DND-41 (cell line): ENCODE measurements at regions not wholly inside any gene's neighbourhood (a gene's known extent, or its start where the extent isn't known, plus 50 kb on each side); places are given as distances from the start of the nearest gene placed in this dataset.

ENCODE experiments used
- ATAC-seq: fragments of 200-7000 bp; cut with Tn5 transposase; 3 replicates; pipeline ENCODE4 v1.9.1; 2021; ENCODE audit warnings: low read depth; ENCODE audit not compliant: insufficient read depth
- DNase-seq: peaks from one replicate; pipeline ENCODE4 v3.0.0-alpha.2; 2020
- H2AFZ ChIP-seq: 2 replicates; pipeline ENCODE4 v1.6.0; 2012; ENCODE audit warnings: low read depth, low read length
- H3K27ac ChIP-seq: 2 replicates; pipeline ENCODE4 v1.5.1; 2012; ENCODE audit warnings: low read length, inconsistent platforms
- H3K27me3 ChIP-seq: fragments of 200-600 bp; sonication (generic); 2 replicates; pipeline ENCODE4 v1.6.0; 2012; ENCODE audit warnings: low read length, mild to moderate bottlenecking, inconsistent platforms; ENCODE audit not compliant: insufficient read depth, poor library complexity
- H3K36me3 ChIP-seq: 2 replicates; pipeline ENCODE4 v1.5.1; 2012; ENCODE audit warnings: low read length, inconsistent platforms; ENCODE audit not compliant: insufficient read depth
- H3K4me1 ChIP-seq: 2 replicates; pipeline ENCODE4 v1.5.1; 2012; ENCODE audit warnings: mild to moderate bottlenecking, low read length; ENCODE audit not compliant: insufficient read depth
- H3K4me2 ChIP-seq: 2 replicates; pipeline ENCODE4 v1.6.0; 2012; ENCODE audit warnings: mild to moderate bottlenecking, moderate library complexity, low read length, inconsistent platforms; ENCODE audit not compliant: insufficient read depth
- H3K4me3 ChIP-seq, 2 experiments: fragments of 200-600 bp in 1 of 2; shearing (Covaris generic) in 1 of 2; 2 replicates each; pipeline ENCODE4 v1.5.1; 2012 to 2016; ENCODE audit warnings: inconsistent platforms in 2 of 2, low read length in 2 of 2, mild to moderate bottlenecking in 2 of 2, low read depth in 1 of 2, moderate library complexity in 1 of 2
- H3K79me2 ChIP-seq: 2 replicates; pipeline ENCODE4 v1.6.0; 2012; ENCODE audit warnings: low read length, inconsistent platforms; ENCODE audit not compliant: insufficient read depth
- H3K9ac ChIP-seq: 2 replicates; pipeline ENCODE4 v1.6.0; 2012; ENCODE audit warnings: low read depth, mild to moderate bottlenecking, inconsistent platforms, low read length, moderate library complexity
- H3K9me3 ChIP-seq: 2 replicates; pipeline ENCODE4 v1.5.1; 2012; ENCODE audit warnings: low read length, moderate library complexity, mild to moderate bottlenecking, inconsistent platforms; ENCODE audit not compliant: insufficient read depth, severe bottlenecking
- H4K20me1 ChIP-seq: 2 replicates; pipeline ENCODE4 v1.6.0; 2012; ENCODE audit warnings: low read length; ENCODE audit not compliant: insufficient read depth
- EZH2 ChIP-seq: IDR thresholded peaks from 3 replicates; pipeline ENCODE4 v1.6.1; 2012; ENCODE audit warnings: borderline replicate concordance, low read depth, mild to moderate bottlenecking, moderate library complexity, low read length, inconsistent platforms; ENCODE audit not compliant: severe bottlenecking
- TF ChIP-seq, protein P1 (sequence below): IDR thresholded peaks from 2 replicates; pipeline ENCODE4 v1.5.1; 2012; ENCODE audit warnings: borderline replicate concordance, low read length, moderate library complexity, mild to moderate bottlenecking; ENCODE audit not compliant: poor library complexity, severe bottlenecking; ENCODE audit errors: extremely low read depth

DNA sequence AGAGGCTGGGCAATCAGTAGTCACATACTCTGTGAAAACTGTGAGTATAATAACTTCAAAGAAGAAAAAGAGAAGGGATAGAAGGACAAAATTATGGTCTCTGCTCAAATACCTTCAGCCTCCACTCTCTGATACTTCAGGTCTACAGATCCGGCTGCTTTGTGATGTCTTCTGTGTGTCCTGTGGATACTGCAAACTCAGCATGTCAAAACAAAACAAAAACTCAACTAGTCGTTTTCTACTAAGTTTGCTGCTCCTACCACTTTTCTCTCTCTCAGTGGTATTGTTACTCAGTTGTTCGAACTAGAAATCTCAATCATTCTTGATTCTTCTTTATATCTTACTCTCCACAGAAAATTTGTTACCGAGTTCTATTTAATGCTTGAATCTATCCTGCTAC, 202.4 kb upstream of the ANK2 start:
- H3K4me2 ChIP-seq: no peak overlapping the region
- H3K4me3 ChIP-seq: no peak overlapping the region
- H3K4me1 ChIP-seq: no peaks in the 10 kb centered on the region
- no peak overlapping the region for H2AFZ ChIP-seq
- no peak overlapping the region for H3K9ac ChIP-seq
- no peaks in the 10 kb centered on the region for H3K36me3 ChIP-seq
- no peaks in the 10 kb centered on the region for H3K27me3 ChIP-seq
- H3K27ac ChIP-seq: no peak overlapping the region
- ATAC-seq: no peak
- no peak for DNase-seq
- H3K9me3 ChIP-seq: no peaks in the 10 kb centered on the region
- H3K79me2 ChIP-seq: no peaks in the 10 kb centered on the region
- H4K20me1 ChIP-seq: no peaks in the 10 kb centered on the region
- TF ChIP-seq, protein P1, sequence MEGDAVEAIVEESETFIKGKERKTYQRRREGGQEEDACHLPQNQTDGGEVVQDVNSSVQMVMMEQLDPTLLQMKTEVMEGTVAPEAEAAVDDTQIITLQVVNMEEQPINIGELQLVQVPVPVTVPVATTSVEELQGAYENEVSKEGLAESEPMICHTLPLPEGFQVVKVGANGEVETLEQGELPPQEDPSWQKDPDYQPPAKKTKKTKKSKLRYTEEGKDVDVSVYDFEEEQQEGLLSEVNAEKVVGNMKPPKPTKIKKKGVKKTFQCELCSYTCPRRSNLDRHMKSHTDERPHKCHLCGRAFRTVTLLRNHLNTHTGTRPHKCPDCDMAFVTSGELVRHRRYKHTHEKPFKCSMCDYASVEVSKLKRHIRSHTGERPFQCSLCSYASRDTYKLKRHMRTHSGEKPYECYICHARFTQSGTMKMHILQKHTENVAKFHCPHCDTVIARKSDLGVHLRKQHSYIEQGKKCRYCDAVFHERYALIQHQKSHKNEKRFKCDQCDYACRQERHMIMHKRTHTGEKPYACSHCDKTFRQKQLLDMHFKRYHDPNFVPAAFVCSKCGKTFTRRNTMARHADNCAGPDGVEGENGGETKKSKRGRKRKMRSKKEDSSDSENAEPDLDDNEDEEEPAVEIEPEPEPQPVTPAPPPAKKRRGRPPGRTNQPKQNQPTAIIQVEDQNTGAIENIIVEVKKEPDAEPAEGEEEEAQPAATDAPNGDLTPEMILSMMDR: no peak
- TF ChIP-seq EZH2: no peak

- DNase-seq (no peak), ATAC-seq (no peak)
- H4K20me1 ChIP-seq: no peaks in the 10 kb centered on the region
- no peaks in the 10 kb centered on the region for H3K27me3 ChIP-seq
- no peaks in the 10 kb centered on the region for H3K9me3 ChIP-seq
- no peak overlapping the region for H3K9ac ChIP-seq
- no peak overlapping the region for H3K4me3 ChIP-seq
- H3K27ac ChIP-seq: no peak overlapping the region
- H3K79me2 ChIP-seq: no peaks in the 10 kb centered on the region
- no peak for TF ChIP-seq EZH2
- TF ChIP-seq, protein P1: no peak
- H3K36me3 ChIP-seq: no peaks in the 10 kb centered on the region
- no peak overlapping the region for H3K4me2 ChIP-seq
- H2AFZ ChIP-seq: no peak overlapping the region
- no peaks in the 10 kb centered on the region for H3K4me1 ChIP-seq
These were observed 201.7 kb upstream of the ANK2 start for GRCh38 chr4:112847781-112848180.

DNA sequence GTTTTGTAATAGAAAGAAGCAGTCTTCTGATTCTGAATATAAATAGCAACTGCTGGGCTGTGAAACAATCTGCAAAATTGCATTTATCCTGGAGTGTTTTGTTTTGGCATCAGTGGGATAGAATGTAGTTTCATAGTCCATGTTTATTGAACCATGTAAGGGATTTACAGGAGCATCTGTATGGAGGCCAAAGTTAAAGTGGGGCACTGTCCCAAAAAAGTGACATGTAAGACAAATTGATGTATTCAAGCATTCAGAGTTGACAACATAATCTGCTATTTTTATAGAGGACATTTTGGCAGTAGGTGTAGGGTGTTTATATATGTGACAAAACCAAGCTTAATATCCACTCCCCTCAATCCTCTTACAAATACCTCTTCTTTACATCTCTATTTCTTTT, 200.5 kb upstream of the ANK2 start:
- H3K9me3 ChIP-seq: no peaks in the 10 kb centered on the region
- no peak overlapping the region for H3K4me3 ChIP-seq
- no peaks in the 10 kb centered on the region for H3K27me3 ChIP-seq
- H3K9ac ChIP-seq: no peak overlapping the region
- no peaks in the 10 kb centered on the region for H4K20me1 ChIP-seq
- no peaks in the 10 kb centered on the region for H3K4me1 ChIP-seq
- H3K27ac ChIP-seq: no peak overlapping the region
- no peak for ATAC-seq
- no peak overlapping the region for H3K4me2 ChIP-seq
- no peak for TF ChIP-seq EZH2
- TF ChIP-seq, protein P1: no peak
- H3K36me3 ChIP-seq: no peaks in the 10 kb centered on the region
- no peak for DNase-seq
- no peak overlapping the region for H2AFZ ChIP-seq
- no peaks in the 10 kb centered on the region for H3K79me2 ChIP-seq

- ATAC-seq (no peak), DNase-seq (no peak)
- H3K27me3 ChIP-seq: no peaks in the 10 kb centered on the region
- no peak overlapping the region for H2AFZ ChIP-seq
- no peak for TF ChIP-seq EZH2
- TF ChIP-seq, protein P1: no peak
- no peaks in the 10 kb centered on the region for H3K36me3 ChIP-seq
- no peaks in the 10 kb centered on the region for H3K9me3 ChIP-seq
- no peak overlapping the region for H3K27ac ChIP-seq
- no peaks in the 10 kb centered on the region for H3K79me2 ChIP-seq
- no peak overlapping the region for H3K9ac ChIP-seq
- H3K4me2 ChIP-seq: no peak overlapping the region
- H4K20me1 ChIP-seq: no peaks in the 10 kb centered on the region
- H3K4me1 ChIP-seq: no peaks in the 10 kb centered on the region
- H3K4me3 ChIP-seq: no peak overlapping the region
These were observed 196.9 kb upstream of the ANK2 start for GRCh38 chr4:112852601-112853000.
